HL-60 (cell line): ENCODE measurements at regions not wholly inside any gene's neighbourhood (a gene's known extent, or its start where the extent isn't known, plus 50 kb on each side); places are given as distances from the start of the nearest gene placed in this dataset.

Source experiments
- GABPA ChIP-seq: IDR thresholded peaks from 2 replicates; pipeline ENCODE4 v1.6.1; 2012; ENCODE audit warnings: low read depth
- POLR2AphosphoS5 ChIP-seq: IDR thresholded peaks from 2 replicates; pipeline ENCODE4 v1.6.1; 2012; ENCODE audit warnings: low read depth
- SPI1 ChIP-seq: IDR thresholded peaks from 2 replicates; pipeline ENCODE4 v1.6.1; 2012; ENCODE audit warnings: low read depth, mild to moderate bottlenecking, borderline replicate concordance
- TF ChIP-seq, protein P1 (sequence below): IDR thresholded peaks from one replicate; pipeline ENCODE4 v1.5.1; 2011; ENCODE audit warnings: low read length, control low read depth, inconsistent platforms; ENCODE audit not compliant: insufficient read depth
- TF ChIP-seq, protein P2 (sequence below): IDR thresholded peaks from 2 replicates; pipeline ENCODE4 v1.6.1; 2012; ENCODE audit warnings: low read depth; ENCODE audit not compliant: insufficient replicate concordance

DNA sequence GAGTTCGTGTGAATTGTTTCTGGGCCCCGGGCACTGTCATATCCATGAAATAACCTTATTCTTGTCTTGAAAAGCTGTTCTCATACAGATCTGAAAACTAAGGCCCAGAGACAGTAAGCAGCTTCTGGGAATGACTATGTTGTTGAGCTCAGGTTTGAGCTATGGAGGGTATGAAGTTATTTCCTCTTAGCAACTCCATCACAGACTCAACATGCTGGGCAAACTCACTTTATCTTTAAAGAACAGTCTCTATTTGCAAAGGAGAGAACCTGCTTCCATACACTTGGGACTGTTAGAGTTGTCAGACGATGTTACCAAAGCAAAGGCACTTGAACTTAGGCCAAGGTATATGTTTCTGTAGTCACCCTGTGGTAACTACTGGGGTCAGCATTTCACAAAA lies 90.0 kb downstream of the GPR88 start:
- TF ChIP-seq, protein P1, sequence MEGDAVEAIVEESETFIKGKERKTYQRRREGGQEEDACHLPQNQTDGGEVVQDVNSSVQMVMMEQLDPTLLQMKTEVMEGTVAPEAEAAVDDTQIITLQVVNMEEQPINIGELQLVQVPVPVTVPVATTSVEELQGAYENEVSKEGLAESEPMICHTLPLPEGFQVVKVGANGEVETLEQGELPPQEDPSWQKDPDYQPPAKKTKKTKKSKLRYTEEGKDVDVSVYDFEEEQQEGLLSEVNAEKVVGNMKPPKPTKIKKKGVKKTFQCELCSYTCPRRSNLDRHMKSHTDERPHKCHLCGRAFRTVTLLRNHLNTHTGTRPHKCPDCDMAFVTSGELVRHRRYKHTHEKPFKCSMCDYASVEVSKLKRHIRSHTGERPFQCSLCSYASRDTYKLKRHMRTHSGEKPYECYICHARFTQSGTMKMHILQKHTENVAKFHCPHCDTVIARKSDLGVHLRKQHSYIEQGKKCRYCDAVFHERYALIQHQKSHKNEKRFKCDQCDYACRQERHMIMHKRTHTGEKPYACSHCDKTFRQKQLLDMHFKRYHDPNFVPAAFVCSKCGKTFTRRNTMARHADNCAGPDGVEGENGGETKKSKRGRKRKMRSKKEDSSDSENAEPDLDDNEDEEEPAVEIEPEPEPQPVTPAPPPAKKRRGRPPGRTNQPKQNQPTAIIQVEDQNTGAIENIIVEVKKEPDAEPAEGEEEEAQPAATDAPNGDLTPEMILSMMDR = no peak
- no peak for TF ChIP-seq POLR2AphosphoS5
- TF ChIP-seq GABPA = no peak
- TF ChIP-seq SPI1 = no peak
- TF ChIP-seq, protein P2, sequence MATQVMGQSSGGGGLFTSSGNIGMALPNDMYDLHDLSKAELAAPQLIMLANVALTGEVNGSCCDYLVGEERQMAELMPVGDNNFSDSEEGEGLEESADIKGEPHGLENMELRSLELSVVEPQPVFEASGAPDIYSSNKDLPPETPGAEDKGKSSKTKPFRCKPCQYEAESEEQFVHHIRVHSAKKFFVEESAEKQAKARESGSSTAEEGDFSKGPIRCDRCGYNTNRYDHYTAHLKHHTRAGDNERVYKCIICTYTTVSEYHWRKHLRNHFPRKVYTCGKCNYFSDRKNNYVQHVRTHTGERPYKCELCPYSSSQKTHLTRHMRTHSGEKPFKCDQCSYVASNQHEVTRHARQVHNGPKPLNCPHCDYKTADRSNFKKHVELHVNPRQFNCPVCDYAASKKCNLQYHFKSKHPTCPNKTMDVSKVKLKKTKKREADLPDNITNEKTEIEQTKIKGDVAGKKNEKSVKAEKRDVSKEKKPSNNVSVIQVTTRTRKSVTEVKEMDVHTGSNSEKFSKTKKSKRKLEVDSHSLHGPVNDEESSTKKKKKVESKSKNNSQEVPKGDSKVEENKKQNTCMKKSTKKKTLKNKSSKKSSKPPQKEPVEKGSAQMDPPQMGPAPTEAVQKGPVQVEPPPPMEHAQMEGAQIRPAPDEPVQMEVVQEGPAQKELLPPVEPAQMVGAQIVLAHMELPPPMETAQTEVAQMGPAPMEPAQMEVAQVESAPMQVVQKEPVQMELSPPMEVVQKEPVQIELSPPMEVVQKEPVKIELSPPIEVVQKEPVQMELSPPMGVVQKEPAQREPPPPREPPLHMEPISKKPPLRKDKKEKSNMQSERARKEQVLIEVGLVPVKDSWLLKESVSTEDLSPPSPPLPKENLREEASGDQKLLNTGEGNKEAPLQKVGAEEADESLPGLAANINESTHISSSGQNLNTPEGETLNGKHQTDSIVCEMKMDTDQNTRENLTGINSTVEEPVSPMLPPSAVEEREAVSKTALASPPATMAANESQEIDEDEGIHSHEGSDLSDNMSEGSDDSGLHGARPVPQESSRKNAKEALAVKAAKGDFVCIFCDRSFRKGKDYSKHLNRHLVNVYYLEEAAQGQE = no peak
